WTC11 (cell line): ENCODE measurements at regions not wholly inside any gene's neighbourhood (a gene's known extent, or its start where the extent isn't known, plus 50 kb on each side); places are given as distances from the start of the nearest gene placed in this dataset.

ENCODE experiments used
- CTCF ChIP-seq: fragments of 200-600 bp; IDR thresholded peaks from 2 replicates; pipeline ENCODE4 v1.8.0; 2022; ENCODE audit warnings: antibody characterized with exemption
- ESRRA ChIP-seq: sonication (generic); formaldehyde crosslinking; IDR thresholded peaks from 2 replicates; pipeline ENCODE4 v1.8.1; 2022; ENCODE audit warnings: mild to moderate bottlenecking, missing genetic modification reagents, borderline replicate concordance
- FOXJ3 ChIP-seq: sonication (generic); formaldehyde crosslinking; IDR thresholded peaks from 2 replicates; pipeline ENCODE4 v1.9.0; 2021; ENCODE audit warnings: missing genetic modification reagents, mild to moderate bottlenecking, borderline replicate concordance
- FOXK1 ChIP-seq: sonication (generic); formaldehyde crosslinking; IDR thresholded peaks from 2 replicates; pipeline ENCODE4 v1.8.0; 2022; ENCODE audit warnings: mild to moderate bottlenecking, moderate library complexity, missing genetic modification reagents
- JUN ChIP-seq: sonication (generic); formaldehyde crosslinking; IDR thresholded peaks from 2 replicates; pipeline ENCODE4 v1.8.0; 2023; ENCODE audit warnings: mild to moderate bottlenecking, missing genetic modification reagents
- MAX ChIP-seq: sonication (generic); formaldehyde crosslinking; IDR thresholded peaks from 2 replicates; pipeline ENCODE4 v1.8.0; 2022; ENCODE audit warnings: mild to moderate bottlenecking, missing genetic modification reagents
- TF ChIP-seq, protein P1 (sequence below): sonication (generic); formaldehyde crosslinking; IDR thresholded peaks from 2 replicates; pipeline ENCODE4 v1.8.1; 2023; ENCODE audit warnings: mild to moderate bottlenecking, missing genetic modification reagents
- TF ChIP-seq, protein P2 (sequence below): sonication (generic); formaldehyde crosslinking; IDR thresholded peaks from 2 replicates; pipeline ENCODE4 v1.8.1; 2022; ENCODE audit warnings: mild to moderate bottlenecking, missing genetic modification reagents, moderate library complexity, borderline replicate concordance

DNA sequence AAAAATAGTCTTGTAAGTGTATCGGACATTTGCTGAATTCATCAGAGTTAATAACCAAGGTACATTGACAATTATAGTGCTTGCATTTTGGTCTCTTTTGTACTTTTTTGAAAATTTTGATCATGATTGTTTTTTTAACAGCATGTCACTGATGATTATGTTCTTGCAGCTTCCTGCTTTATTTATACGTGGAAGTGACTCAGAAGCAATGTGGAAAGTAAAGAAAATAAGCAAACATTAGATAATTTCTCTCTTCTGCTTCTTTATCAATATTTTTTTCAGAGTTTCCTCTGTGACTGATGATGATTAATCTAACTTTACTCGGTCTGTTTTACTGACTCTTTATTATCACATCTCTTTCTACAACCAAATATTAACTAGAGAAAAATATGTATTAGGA is 1351.9 kb downstream of the REEP3 start:
- TF ChIP-seq, protein P1, sequence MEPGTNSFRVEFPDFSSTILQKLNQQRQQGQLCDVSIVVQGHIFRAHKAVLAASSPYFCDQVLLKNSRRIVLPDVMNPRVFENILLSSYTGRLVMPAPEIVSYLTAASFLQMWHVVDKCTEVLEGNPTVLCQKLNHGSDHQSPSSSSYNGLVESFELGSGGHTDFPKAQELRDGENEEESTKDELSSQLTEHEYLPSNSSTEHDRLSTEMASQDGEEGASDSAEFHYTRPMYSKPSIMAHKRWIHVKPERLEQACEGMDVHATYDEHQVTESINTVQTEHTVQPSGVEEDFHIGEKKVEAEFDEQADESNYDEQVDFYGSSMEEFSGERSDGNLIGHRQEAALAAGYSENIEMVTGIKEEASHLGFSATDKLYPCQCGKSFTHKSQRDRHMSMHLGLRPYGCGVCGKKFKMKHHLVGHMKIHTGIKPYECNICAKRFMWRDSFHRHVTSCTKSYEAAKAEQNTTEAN (CRISPR knock-in tag): no peak
- TF ChIP-seq CTCF (no peak), ESRRA (CRISPR knock-in tag) (no peak), FOXK1 (CRISPR knock-in tag) (no peak), JUN (CRISPR knock-in tag) (no peak), MAX (no peak), FOXJ3 (CRISPR knock-in tag) (no peak)
- TF ChIP-seq, protein P2, sequence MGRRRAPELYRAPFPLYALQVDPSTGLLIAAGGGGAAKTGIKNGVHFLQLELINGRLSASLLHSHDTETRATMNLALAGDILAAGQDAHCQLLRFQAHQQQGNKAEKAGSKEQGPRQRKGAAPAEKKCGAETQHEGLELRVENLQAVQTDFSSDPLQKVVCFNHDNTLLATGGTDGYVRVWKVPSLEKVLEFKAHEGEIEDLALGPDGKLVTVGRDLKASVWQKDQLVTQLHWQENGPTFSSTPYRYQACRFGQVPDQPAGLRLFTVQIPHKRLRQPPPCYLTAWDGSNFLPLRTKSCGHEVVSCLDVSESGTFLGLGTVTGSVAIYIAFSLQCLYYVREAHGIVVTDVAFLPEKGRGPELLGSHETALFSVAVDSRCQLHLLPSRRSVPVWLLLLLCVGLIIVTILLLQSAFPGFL (CRISPR knock-in tag): no peak
